ENCODE measurements at regions not wholly inside any gene's neighbourhood (a gene's known extent, or its start where the extent isn't known, plus 50 kb on each side); places are given as distances from the start of the nearest gene placed in this dataset.

DNA sequence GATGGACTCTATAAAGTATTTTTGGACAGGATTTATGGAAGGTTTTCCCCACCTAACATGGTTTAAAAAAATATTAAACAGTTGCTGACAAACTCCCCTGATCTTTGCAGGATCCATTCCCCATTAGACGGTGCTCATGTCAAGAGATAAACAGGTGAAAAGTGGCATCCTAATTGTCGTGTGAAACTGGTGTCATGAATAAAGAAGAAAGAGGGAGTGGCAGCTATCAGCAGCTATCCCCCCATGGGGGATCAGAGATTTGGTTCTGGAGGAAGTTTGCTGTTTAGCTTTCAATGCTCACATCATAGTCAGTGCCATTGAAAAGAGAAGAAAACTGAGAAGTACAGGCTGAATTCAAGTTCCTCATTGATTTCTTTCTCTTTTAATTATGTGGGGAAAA, 329.3 kb upstream of the BRINP1 start:
- Histone ChIP-seq H3K27ac (no peak overlapping the region), H3K36me3 (no peaks in the 10 kb centered on the region), H3K27me3 (no peaks in the 10 kb centered on the region), H3K9ac (ENCODE audit: low read depth in 2 of 2, low read length in 2 of 2) (no peak overlapping the region), H3K4me1 (no peaks in the 10 kb centered on the region), H3K4me3 (no peak overlapping the region), H3K9me3 (no peaks in the 10 kb centered on the region)
- TF ChIP-seq, protein P1, sequence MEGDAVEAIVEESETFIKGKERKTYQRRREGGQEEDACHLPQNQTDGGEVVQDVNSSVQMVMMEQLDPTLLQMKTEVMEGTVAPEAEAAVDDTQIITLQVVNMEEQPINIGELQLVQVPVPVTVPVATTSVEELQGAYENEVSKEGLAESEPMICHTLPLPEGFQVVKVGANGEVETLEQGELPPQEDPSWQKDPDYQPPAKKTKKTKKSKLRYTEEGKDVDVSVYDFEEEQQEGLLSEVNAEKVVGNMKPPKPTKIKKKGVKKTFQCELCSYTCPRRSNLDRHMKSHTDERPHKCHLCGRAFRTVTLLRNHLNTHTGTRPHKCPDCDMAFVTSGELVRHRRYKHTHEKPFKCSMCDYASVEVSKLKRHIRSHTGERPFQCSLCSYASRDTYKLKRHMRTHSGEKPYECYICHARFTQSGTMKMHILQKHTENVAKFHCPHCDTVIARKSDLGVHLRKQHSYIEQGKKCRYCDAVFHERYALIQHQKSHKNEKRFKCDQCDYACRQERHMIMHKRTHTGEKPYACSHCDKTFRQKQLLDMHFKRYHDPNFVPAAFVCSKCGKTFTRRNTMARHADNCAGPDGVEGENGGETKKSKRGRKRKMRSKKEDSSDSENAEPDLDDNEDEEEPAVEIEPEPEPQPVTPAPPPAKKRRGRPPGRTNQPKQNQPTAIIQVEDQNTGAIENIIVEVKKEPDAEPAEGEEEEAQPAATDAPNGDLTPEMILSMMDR (IDR thresholded peaks at IDR 0.05) = no peak
- intact Hi-C loops (cut with DNase I) = no loop called here
- DNase-seq = no peak

DNA sequence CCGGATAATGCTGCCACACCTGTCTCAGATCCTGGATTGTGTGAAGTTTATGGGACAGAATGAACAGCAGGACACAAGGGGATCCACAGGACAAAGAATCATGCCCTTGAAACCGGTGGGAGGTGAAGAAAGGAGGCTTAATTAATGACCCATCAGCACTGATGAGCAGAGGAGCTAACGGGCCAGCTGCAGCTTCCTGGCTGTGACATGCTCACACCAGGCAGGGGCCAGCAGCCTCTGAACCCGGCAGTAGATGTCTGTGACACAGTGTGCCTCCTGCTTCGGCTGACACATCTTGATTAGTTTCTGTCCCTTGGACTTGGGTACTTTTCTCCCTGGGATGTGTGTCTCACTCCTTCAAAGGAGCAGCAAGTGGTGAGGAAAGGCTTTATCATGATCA, 328.8 kb upstream of the BRINP1 start:
- intact Hi-C loops (cut with DNase I) = no loop called here
- H3K9ac ChIP-seq (ENCODE audit: low read depth in 2 of 2, low read length in 2 of 2) = no peak overlapping the region
- DNase-seq = no peak
- TF ChIP-seq, protein P1 (IDR thresholded peaks at IDR 0.05) = no peak
- H3K9me3 ChIP-seq = no peaks in the 10 kb centered on the region
- no peak overlapping the region for H3K4me3 ChIP-seq
- H3K27ac ChIP-seq = no peak overlapping the region
- no peaks in the 10 kb centered on the region for H3K4me1 ChIP-seq
- H3K27me3 ChIP-seq = no peaks in the 10 kb centered on the region
- no peaks in the 10 kb centered on the region for H3K36me3 ChIP-seq

DNA sequence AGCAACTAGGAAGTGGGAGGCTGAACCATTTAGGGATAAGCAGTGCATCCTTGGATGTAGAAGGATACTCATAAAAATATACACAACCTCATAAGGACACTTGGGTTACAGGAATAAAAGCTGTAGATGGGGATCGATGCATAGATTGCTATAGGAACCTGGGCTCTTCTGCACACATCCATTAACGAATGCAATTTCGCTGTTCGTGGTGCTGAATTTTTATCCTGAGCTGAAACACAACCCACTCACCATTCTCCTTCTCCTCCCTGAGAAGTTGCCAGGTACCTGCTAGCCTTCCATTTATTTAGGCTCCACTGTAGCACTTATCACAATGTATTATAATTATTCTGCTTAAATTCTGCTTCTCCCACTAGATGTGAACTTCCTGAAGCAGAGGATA, 320.6 kb upstream of the BRINP1 start:
- intact Hi-C loops (cut with DNase I) = no loop called here
- TF ChIP-seq, protein P1 (IDR thresholded peaks at IDR 0.05) = no peak
- no peak for DNase-seq
- H3K27ac ChIP-seq = no peak overlapping the region
- H3K9ac ChIP-seq (ENCODE audit: low read depth in 2 of 2, low read length in 2 of 2) = no peak overlapping the region
- H3K4me1 ChIP-seq = no peaks in the 10 kb centered on the region
- no peaks in the 10 kb centered on the region for H3K27me3 ChIP-seq
- H3K4me3 ChIP-seq = no peak overlapping the region
- no peaks in the 10 kb centered on the region for H3K9me3 ChIP-seq
- no peaks in the 10 kb centered on the region for H3K36me3 ChIP-seq

DNA sequence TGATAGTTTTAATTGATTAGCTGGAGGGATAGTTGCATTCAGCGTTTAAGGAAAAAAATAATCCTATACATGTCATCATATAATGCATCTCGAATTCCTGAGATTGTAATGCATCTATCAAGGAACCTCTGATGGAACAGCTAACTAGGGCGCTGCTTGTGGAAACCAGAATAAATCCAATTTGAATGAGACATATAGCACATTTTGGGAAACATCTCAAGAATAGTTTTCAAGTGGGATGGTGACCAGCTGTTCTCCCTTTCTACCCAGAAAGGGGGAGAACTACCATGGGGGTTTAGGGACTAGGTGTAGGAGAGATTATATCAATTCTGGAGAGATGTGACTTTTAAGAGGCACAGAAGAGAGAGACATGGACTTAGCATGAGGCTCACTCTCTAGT, 319.3 kb upstream of the BRINP1 start:
- no peak for DNase-seq
- Histone ChIP-seq H3K4me1 (no peaks in the 10 kb centered on the region), H3K9me3 (no peaks in the 10 kb centered on the region), H3K4me3 (no peak overlapping the region), H3K9ac (ENCODE audit: low read depth in 2 of 2, low read length in 2 of 2) (no peak overlapping the region), H3K27ac (no peak overlapping the region), H3K27me3 (no peaks in the 10 kb centered on the region), H3K36me3 (no peaks in the 10 kb centered on the region)
- intact Hi-C loops (cut with DNase I) = no loop called here
- TF ChIP-seq, protein P1 (IDR thresholded peaks at IDR 0.05) = no peak

DNA sequence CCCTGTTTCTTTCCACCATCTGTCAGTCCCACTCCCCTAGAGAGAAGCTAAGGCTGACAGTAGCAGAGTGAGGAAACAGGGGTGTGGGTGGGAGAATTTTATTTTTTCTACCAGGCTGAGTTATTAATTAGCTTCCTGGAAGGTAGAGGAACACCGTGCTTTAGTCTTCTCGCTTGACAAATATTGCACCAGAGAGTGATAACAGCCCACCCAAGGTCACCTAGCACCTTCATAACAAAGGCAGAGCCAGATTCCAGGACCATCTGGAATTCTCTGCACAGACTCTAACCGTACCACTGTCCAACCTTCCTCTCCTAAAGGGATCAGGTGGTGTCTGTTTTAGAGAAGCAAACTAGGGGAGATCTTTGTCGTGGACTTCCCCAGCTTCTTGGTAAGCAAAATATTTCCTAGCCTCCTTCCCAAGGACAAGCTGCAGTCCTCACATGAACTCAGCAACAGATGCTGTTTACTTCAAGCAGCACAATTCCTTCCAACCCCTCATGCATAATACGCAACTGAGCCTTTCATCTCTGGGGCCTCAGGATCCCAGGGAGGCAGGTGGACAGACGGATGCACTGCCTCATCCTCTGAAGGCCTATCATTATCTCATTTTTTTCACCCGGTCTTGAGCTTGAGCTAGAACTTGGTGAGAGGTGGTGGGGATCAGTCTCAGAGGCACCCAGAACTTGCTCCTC, 308.7 kb upstream of the BRINP1 start:
- Histone ChIP-seq H3K9ac (ENCODE audit: low read depth in 2 of 2, low read length in 2 of 2) (no peak overlapping the region), H3K36me3 (no peaks in the 10 kb centered on the region), H3K9me3 (no peaks in the 10 kb centered on the region), H3K4me1 (no peaks in the 10 kb centered on the region), H3K4me3 (no peak overlapping the region), H3K27me3 (no peaks in the 10 kb centered on the region), H3K27ac (no peak overlapping the region)
- TF ChIP-seq, protein P1 (IDR thresholded peaks at IDR 0.05) = no peak
- DNase-seq = no peak
- intact Hi-C loops (cut with DNase I) = no loop called here
